ENCODE measurements at regions not wholly inside any gene's neighbourhood (a gene's known extent, or its start where the extent isn't known, plus 50 kb on each side); places are given as distances from the start of the nearest gene placed in this dataset.
"Not testable (repeated sequence)": the region's sequence is repeated elsewhere in the genome, so short reads cannot be mapped to it uniquely, and the experiment has no call there.

DNA sequence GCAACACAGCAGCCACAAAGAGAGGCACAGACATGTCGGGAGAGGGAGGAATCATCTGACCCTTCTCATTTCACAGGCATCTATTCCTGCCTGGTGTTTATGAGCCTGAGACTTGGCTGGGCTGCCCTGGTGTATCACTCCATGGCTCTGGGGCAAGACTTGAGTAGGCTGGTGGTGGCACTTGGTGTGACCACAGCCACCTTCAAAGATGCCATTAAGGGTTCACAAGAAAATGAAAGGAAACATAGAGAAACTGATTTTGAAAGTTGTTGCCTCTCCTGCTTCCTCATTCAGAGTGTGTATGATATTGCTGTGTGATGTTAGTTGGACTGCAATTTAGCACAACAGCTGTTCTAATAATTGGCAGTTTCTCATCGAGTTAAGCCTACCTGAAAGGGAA lies 298.8 kb downstream of the FAM72C start:
- TF ChIP-seq, protein P1, sequence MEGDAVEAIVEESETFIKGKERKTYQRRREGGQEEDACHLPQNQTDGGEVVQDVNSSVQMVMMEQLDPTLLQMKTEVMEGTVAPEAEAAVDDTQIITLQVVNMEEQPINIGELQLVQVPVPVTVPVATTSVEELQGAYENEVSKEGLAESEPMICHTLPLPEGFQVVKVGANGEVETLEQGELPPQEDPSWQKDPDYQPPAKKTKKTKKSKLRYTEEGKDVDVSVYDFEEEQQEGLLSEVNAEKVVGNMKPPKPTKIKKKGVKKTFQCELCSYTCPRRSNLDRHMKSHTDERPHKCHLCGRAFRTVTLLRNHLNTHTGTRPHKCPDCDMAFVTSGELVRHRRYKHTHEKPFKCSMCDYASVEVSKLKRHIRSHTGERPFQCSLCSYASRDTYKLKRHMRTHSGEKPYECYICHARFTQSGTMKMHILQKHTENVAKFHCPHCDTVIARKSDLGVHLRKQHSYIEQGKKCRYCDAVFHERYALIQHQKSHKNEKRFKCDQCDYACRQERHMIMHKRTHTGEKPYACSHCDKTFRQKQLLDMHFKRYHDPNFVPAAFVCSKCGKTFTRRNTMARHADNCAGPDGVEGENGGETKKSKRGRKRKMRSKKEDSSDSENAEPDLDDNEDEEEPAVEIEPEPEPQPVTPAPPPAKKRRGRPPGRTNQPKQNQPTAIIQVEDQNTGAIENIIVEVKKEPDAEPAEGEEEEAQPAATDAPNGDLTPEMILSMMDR (IDR thresholded peaks at IDR 0.05; ENCODE audit: low read depth, low read length, missing control alignments) = no peak
- no peak for DNase-seq (ENCODE audit: low read depth)
- no peak overlapping the region for H3K4me3 ChIP-seq (ENCODE audit: low read depth, low read length)

DNA sequence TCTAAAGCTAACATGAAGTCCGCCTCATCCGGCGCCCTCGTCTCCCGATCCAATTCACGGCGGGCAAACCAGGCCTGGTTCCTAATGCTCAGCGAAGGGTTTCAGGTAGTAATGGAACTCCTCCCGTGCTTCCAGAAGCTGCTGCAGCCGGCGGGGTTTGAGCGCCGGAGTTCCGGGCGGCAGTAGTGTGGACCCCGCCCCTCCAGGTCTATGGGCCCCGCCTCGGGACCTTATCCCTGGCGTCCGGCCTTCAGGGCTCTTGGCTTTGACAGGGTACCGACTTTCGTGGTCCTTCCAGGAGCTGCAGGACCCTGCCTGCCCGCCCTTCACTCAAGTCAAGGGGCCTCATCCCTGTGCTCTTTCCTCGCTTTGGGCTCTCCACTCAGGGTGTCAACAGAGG lies 304.1 kb downstream of the FAM72C start:
- H3K4me3 ChIP-seq (ENCODE audit: low read depth, low read length) = no peak overlapping the region
- no peak for DNase-seq (ENCODE audit: low read depth)
- TF ChIP-seq, protein P1 (IDR thresholded peaks at IDR 0.05; ENCODE audit: low read depth, low read length, missing control alignments) = no peak

DNA sequence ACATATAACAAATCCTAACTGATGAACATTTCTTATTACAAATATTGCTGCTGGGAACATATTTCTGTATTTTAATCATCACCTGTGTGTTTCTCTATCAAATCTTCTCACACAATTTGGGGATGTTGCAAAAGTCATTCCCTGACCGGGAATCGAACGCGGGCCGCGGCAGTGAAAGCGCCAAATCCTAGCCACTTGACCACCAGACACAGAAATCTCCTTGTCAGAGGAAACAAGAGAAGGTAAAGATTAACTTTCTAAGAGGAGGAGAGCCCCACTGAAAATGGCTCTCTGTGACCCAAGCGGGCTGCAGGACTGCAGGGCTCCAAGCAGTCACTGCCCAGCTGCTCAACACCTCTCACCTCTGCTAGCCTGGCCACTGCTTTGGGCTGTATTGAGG lies 304.9 kb downstream of the FAM72C start:
- no peak overlapping the region for H3K4me3 ChIP-seq (ENCODE audit: low read depth, low read length)
- DNase-seq (ENCODE audit: low read depth) = no peak
- TF ChIP-seq, protein P1 (IDR thresholded peaks at IDR 0.05; ENCODE audit: low read depth, low read length, missing control alignments) = no peak

DNA sequence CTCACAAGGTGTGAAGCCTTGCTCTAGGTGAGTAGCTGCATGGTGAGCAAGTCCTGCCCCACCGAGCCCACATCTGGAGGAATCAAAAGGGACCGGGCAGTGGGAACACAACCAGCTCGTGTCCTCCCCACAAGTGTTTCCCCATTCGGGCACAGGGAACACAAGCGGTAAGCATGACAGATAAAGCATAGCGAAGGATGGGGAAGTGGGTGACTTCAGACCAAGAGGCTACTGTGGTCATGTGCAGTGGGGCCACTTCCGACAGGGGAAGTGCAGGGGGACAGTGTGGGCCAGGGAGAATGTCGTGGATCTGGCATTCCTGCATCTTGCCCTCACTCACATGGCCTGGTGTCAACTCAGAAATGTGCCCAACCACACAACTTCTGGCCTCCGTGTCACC lies 306.2 kb downstream of the FAM72C start:
- TF ChIP-seq, protein P1 (IDR thresholded peaks at IDR 0.05; ENCODE audit: low read depth, low read length, missing control alignments) = no peak
- no peak for DNase-seq (ENCODE audit: low read depth)
- H3K4me3 ChIP-seq (ENCODE audit: low read depth, low read length) = no peak overlapping the region

DNA sequence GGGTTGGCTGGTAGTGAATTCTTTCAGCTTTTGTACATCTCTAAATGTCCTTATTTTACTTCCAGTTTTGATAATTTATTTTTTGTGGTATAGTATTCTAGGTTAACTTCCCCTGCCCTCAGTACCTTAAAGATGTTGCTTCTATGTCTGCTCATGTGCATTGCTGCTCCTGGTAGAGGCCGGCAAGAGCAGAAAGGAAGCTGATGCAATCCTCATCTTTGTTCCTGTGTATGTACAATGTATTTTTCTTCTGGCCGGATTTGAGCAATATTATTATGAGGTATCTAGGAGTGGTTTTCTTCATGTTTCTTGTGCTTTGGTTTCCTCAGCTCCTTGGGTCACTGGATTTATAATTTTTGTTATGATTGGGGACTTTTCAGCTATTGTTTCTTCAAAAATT lies 308.7 kb downstream of the FAM72C start:
- not testable (repeated sequence) for DNase-seq (ENCODE audit: low read depth); H3K4me3 ChIP-seq (ENCODE audit: low read depth, low read length)

DNA sequence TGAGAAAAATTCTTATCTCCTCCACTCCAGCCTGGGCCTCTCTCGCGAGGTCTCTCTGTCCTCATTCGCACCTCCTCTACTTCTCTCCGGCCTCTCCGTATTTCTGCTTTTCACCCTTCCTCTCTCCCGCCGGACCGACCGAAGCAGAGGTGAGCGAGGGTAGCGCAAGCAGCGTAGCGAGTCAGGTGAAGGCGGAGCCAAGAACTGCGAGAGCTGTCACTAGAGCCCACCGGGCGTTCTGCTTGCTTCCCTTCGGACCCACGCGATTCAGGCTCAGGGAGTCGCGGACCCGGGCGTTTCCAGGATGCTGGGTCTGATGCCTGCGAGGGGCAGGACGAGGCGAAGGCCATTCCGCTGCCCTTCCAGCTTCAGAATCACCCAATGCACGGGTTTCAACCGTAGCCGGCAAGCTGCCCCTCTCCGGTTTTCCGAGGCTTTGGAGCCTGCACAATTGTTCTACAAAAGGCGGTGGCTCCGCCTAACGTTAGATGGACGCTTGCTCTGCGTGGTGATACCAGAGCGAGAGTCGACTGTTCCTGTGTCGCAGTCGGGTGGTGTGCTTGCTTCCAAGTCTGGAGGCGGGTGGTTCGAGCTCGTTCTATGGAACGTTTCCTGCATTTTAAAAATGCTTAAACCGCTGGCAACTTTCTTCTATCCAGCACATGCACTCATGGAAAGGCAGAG lies 310.2 kb downstream of the FAM72C start:
- no peak for DNase-seq (ENCODE audit: low read depth)

DNA sequence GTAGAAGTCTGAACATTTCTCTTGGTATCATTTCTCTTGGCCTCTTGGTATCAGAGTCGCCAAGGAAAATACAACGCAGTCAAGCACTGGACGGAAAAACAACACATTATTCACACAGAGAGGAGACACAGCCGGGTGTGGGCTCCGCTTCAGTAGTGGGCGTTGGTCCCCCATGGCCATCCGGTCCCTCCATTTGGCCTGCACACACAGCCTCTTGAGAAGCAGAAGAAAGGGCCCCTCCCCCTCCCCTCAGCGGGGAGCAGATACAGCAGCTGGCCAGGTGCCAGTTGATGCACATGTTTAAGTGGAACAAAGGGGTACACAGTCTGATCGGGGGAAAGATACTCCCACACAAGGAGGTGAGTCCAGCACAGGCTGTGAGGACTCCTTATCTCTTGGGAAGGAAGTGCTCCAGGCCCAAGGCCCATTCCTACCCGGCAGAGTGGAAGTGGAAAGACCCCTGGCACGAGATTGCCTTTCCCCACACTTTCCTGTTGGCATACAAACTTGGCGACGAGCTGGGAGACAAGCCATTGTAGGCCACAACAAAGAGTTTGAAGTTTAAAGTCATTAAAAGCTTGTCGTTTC lies 311.3 kb downstream of the FAM72C start:
- TF ChIP-seq, protein P1 (IDR thresholded peaks at IDR 0.05; ENCODE audit: low read depth, low read length, missing control alignments) = no peak
- H3K4me3 ChIP-seq (ENCODE audit: low read depth, low read length) = no peak overlapping the region
- DNase-seq (ENCODE audit: low read depth) = no peak

More for the DNA sequence above, 310.2 kb downstream of the FAM72C start:
- no peak overlapping the region for H3K4me3 ChIP-seq (ENCODE audit: low read depth, low read length)
- TF ChIP-seq, protein P1 (IDR thresholded peaks at IDR 0.05; ENCODE audit: low read depth, low read length, missing control alignments) = no peak

Data from GM12864 (cell line).